Activated T-cell treated with anti-CD3 and anti-CD28 coated beads for 48 hours (primary cell): ENCODE measurements at regions not wholly inside any gene's neighbourhood (a gene's known extent, or its start where the extent isn't known, plus 50 kb on each side); places are given as distances from the start of the nearest gene placed in this dataset.

Source experiments
- DNase-seq: peaks from one replicate; pipeline ENCODE4 v3.0.0-alpha.2; 2020; ENCODE audit warnings: low read depth

GRCh38 chr16:50878536-50878935 is 136.7 kb downstream of the CYLD start:
- no peak for DNase-seq

GRCh38 chr16:50876263-50876662 is 134.4 kb downstream of the CYLD start:
- no peak for DNase-seq

DNA sequence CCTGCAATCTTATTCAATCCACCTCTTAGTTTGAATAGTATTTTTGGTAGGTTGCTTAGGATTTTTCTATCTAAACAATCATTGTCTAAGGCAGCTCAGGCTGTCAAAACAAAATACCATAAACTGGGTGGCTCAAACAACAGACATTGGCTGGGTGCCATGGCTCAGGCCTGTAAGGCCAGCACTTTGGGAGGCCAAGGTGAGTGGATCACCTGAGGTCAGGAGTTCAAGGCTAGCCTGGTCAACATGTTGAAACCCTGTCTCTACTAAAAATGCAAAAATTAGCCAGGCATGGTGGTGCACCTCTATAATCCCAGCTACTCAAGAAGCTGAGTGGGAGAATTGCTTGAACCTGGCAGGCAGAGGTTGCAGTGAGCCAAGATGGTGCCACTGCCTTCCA is 126.7 kb downstream of the CYLD start:
- DNase-seq, result no peak

DNA sequence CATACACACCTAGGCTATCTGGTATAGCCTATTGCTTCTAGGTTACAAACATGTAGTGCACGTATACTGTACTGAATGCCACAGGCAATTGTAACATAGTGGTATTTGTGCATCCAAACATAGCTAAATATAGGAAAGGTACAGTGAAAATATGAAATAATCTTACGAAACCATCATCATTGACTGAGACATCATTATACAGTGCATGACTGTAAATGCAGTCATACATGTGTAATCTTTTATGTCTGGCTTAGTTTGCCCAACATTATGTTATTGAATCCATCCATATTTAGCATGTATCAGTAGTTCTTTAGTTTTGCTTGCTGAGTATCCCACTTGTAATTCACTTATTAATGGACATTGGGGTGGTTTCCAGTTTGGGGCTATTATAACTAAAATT is 124.9 kb downstream of the CYLD start:
- no peak for DNase-seq

DNA sequence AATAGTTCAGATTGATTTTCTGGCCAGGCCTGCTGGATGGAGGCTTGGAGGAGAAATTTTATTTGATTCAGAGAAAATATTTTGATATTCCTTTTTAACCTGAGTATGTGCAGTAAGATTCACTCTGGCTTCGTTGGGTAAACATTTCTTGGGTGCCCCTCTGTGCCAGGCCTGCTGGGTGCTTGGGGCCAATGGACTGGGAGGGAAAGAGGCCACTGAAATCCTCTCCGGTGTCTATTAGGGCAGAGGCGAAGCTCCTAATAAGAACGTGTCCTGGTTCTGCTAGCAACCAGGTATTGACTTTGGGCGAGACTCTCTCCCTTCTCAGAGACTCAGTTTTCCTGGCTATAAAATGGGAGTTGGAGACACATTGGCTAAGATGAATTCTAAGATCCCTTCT is 122.5 kb downstream of the CYLD start:
- no peak for DNase-seq

GRCh38 chr16:50863644-50864144 is 121.8 kb downstream of the CYLD start:
- DNase-seq, result no peak

DNA sequence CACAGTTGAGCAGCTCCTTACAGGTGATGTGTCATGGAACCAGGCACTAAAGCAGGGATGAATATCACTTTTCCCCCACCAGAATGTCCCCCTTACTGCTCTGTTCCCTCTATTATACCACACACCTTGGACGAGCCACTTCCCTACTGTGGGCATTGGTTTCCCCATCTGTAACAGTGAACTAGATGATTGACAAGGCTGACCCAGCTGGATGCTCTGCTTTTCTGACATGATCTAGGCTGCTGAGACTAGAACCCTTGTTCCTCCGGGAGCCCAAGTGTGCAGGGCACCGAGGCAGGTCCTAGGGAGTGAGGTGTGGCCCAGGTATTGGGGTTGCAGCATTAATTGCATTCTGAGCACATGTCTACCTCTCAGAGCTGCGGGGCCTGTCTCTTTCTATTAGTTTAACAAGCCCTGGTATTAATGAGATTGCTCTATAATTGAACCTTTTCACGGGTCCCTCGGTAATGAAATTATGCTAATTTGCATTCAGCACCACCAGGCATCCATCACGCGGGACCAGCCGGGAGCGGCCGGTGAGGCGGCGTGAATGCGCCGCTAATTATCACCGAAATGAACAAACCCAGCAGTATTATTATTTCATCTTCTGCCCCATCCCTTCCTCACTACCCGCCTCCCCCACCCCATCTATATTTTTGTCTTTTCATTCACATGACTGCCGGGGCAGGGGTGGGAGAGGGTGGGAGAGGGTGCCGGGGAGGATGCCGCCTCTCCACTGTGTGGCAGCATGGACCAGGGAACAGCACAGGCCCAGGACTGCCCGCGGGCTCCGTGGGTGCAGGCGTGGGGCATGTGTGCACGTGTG is 121.1 kb downstream of the CYLD start:
- no peak for DNase-seq

DNA sequence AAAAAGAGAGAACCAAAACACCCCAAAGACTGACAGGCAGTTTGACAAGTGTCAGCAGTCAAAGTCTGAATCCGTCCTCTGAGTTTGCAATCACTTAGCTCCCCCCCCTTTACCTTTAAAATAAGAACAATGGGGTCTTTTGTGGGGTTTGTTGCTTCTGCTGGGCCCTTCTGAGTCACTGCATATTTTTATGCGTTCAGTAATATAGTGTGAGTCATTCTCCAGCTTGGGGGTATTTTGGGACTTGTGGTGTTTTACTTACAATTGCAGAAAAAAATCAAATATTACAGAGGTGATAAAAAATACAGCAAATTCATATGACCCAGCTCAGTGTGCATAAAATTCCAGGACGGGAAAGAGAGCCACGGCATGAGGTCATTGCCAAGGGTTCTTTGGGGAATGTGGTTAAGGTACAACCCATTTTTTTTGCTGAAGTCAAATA is 120.1 kb downstream of the CYLD start:
- DNase-seq, result no peak

DNA sequence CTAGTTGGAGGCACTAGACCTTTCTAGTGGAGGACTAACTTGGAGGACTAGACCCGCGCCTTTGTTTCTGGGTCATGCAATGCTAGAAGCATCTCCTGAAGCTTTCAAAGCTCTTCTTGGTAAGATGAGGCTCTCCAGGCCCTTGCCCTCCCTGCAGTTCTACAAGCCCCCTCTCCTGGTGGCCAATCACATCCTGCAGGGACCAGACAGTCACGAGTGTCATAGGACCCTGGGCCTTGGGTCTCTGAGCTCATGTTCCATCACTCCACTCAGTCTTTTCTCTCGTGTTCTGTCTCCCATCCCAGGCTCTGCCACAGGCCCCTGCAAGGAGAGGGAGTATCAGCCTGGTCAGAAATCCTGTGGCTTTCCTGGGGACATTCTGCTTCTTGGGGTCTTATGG is 119.6 kb downstream of the CYLD start:
- DNase-seq, result no peak

DNA sequence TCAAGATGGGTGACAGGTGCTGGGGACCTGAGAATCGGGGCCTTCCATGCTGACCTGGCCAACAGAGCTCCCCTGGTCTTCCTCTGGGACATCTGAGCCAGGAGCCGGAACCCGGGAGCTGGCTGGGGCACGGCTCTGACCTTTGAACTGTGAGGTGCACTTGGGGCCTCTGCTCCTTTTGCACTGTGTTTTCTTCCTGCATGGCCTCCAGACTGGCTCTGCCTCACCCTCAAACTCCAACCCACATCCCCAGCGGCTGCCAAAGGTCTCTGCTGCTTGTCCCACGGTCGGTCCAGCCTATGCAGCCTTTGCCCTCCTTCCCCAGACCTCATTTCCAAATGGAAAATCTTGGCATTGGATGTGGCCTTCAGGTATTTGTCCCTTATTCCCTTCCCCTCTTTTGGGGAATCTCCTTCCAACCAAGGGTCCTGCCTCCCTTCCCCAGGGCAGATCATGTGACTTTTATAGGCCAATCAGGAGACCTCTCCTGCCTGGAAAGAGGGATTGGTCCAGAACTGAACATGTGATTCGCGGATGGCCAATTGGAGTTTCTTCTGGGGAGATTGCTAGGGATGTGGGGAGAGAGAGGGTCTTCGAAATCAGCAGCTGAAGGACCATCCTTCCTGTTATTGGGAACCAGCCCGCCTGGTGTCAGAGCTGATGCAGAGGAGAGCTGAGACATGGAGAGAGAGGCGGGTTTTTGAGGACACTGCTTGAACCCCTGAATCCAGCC is 117.9 kb downstream of the CYLD start:
- DNase-seq, result no peak

DNA sequence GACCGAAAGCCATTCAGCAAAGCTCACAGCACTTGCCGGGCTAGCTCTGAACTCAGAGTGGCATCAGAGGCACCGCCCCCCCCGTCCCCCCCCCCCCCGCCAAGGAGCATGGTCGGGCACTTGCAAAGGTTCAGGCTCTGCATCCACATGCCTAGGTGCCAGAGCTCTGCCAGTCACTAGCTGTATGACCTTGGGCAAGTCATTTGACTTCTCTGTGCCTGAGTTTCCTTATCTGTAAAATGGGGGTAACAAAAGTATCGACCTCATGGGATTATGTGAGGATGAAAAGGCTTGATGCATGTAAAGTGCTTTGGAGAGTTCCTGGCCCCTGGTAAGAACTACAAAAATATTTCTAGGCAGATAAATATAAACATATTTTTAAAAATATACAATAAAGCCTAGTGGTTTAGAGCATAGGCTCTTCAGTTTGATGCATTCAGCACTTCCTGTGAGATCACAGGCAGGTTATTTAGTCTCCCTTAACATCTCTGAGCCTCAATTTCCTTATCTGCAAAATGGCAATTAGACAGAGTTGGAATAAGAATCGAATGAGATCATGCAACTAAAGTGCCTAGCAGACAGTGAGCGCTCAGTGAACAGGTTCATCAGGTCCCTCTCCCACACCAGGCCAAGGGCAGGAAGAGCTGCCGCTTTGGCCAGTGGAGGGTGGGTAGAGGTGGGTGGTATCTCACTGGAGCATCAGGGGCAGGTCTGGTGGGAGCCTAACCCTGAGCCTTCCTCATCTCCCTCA is 117.2 kb downstream of the CYLD start:
- DNase-seq, result no peak

DNA sequence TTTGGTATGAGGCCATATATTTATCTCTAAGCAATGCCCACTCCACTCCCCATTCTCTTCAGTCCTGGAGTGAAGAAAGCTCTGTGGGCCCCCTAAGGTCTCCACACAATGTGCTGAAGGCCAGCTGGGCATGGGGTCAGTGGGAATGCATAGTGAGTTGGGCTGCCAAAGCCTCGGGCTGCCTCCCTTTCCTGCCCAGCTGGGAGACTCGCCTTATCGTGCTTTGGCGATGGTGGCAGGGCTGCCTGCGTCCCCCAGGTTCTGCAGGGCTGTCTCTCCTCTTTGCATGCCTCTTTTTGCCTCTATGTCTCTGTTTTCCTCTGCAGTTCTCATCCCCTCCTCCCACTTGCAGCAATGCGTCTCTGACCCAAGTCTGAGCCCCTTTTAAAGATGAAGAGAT is 116.5 kb downstream of the CYLD start:
- DNase-seq, result no peak

- DNase-seq, result no peak
Measured at GRCh38 chr16:50857881-50858280, 116.0 kb downstream of the CYLD start.

- no peak for DNase-seq
Measured at GRCh38 chr16:50856991-50857390, 115.1 kb downstream of the CYLD start.

GRCh38 chr16:50853329-50853728 is 111.4 kb downstream of the CYLD start:
- no peak for DNase-seq
